ENCODE measurements at regions not wholly inside any gene's neighbourhood (a gene's known extent, or its start where the extent isn't known, plus 50 kb on each side); places are given as distances from the start of the nearest gene placed in this dataset.

DNA sequence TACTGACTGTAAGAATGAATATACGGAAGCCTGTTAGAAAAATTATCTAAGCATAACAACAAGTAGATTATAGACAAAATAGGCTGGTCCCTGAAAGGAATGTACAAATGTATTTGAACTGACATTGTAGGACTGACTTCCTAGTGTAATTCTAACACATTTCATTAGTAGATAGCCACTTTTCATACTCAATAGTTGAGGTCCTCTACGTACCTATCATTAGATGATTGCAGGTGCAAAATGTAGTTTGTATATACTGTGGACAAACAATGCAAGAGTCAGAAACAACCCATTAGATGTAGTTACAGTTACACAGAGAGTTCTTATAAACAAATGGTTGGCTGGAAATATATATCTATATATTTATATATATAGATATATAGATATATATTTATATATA lies 402.3 kb upstream of the SLITRK6 start:
- DNase-seq (ENCODE audit: low read depth): no peak
- TF ChIP-seq, protein P1, sequence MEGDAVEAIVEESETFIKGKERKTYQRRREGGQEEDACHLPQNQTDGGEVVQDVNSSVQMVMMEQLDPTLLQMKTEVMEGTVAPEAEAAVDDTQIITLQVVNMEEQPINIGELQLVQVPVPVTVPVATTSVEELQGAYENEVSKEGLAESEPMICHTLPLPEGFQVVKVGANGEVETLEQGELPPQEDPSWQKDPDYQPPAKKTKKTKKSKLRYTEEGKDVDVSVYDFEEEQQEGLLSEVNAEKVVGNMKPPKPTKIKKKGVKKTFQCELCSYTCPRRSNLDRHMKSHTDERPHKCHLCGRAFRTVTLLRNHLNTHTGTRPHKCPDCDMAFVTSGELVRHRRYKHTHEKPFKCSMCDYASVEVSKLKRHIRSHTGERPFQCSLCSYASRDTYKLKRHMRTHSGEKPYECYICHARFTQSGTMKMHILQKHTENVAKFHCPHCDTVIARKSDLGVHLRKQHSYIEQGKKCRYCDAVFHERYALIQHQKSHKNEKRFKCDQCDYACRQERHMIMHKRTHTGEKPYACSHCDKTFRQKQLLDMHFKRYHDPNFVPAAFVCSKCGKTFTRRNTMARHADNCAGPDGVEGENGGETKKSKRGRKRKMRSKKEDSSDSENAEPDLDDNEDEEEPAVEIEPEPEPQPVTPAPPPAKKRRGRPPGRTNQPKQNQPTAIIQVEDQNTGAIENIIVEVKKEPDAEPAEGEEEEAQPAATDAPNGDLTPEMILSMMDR (IDR thresholded peaks at IDR 0.05; ENCODE audit: low read depth, low read length, missing control alignments): no peak
- H3K4me3 ChIP-seq (ENCODE audit: low read depth, low read length): no peak overlapping the region
- in situ Hi-C loops (cut with HindIII; ENCODE audit: low sequenced_read_pairs): no loop called here

DNA sequence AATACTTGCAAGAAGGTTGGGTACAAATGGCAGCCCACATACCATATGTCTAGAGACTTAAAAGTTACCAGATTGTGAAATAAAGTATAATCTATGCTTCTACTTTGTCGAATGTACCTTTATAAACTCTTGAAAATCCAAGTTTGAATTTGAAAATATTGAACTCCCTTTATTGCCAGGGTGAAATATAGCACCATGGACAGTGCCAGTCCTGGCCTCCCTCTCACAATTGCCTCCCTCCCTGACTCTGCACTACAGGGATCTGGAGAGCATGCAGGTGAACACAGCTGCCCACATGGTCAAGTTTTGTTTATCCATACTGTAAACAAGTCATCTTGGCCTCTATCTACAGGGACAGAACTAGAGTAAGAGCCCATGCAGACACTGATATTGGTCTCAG lies 394.1 kb upstream of the SLITRK6 start:
- no peak for DNase-seq (ENCODE audit: low read depth)
- in situ Hi-C loops (cut with HindIII; ENCODE audit: low sequenced_read_pairs): no loop called here
- TF ChIP-seq, protein P1 (IDR thresholded peaks at IDR 0.05; ENCODE audit: low read depth, low read length, missing control alignments): no peak
- no peak overlapping the region for H3K4me3 ChIP-seq (ENCODE audit: low read depth, low read length)

DNA sequence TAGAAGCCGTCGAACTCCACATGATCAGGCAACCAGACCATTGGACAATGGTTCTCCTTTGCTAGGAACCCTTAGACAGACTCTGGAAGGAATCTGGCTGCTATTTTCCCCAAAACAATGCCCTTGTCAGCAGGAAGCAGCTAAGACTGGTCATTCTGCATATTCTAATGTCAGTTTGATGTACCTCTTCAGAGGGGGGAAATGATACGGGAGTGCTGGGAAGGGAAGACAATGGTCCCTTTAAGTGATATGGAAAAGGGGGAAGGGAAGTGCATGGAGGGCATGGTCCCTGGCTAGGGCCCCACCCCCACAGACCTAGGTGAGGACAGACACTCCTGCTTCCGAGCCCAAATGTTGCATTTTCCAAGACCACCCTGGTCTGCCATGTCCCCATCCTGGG lies 389.0 kb upstream of the SLITRK6 start:
- in situ Hi-C loops (cut with HindIII; ENCODE audit: low sequenced_read_pairs): no loop called here
- no peak overlapping the region for H3K4me3 ChIP-seq (ENCODE audit: low read depth, low read length)
- TF ChIP-seq, protein P1 (IDR thresholded peaks at IDR 0.05; ENCODE audit: low read depth, low read length, missing control alignments): no peak
- no peak for DNase-seq (ENCODE audit: low read depth)

DNA sequence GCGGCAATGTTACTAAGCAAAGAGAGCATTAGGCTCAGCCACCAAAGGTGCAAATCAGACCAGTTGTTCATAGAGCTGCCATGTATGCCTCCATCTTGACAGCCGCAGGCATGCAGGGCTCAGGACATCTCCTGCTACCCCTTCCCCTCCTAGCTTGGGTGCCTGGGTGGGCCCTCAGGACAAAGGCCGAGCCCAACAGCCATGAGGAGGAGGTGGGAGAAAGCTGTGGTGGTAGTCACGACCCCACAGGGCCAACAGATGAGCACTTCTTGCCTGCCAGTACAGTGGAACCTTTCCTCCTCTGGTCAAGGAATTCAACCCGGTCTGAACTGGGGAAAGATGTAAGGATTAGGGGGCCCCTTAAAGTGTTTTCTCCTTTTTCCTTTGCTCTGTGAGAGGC lies 386.4 kb upstream of the SLITRK6 start:
- no peak for DNase-seq (ENCODE audit: low read depth)
- in situ Hi-C loops (cut with HindIII; ENCODE audit: low sequenced_read_pairs): no loop called here
- no peak overlapping the region for H3K4me3 ChIP-seq (ENCODE audit: low read depth, low read length)
- TF ChIP-seq, protein P1 (IDR thresholded peaks at IDR 0.05; ENCODE audit: low read depth, low read length, missing control alignments): no peak

DNA sequence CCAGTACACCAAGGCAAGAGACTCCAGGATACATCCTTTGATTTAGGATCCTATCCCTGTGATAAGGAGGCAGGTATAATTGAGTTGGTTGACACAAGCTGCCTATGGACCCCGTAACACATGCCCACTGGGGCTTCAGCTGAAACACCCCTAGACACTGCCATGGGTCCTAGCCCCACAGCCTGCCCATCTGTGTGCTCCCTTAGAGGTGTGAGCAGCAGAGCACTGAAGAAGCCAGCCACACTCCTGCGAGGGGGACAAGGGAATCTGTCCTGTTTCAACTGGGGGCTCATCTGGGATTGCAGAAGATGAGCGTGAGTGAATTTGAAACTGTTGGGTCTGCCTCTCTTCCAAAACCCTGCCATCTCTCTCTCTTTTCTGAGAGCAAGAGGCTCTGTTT lies 385.9 kb upstream of the SLITRK6 start:
- no peak overlapping the region for H3K4me3 ChIP-seq (ENCODE audit: low read depth, low read length)
- in situ Hi-C loops (cut with HindIII; ENCODE audit: low sequenced_read_pairs): no loop called here
- no peak for DNase-seq (ENCODE audit: low read depth)
- TF ChIP-seq, protein P1 (IDR thresholded peaks at IDR 0.05; ENCODE audit: low read depth, low read length, missing control alignments): no peak

DNA sequence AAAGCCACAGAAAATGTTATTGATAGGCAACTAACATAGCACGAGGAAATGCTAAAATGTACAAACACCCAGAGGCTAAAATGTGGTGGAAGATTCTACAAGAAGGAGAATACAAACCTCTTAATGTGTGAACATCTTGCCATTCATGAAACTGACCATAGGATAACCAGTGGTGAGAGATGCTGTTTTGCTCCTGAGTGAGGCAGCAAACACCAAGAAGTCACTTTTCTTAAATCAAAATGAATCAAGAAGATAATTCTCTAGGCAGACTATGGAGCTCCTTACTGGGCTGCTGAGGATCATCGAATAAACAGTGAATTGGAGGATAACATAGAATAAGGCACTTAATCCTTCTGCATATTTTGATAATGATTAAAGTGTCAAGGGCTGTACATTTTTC lies 375.4 kb upstream of the SLITRK6 start:
- no peak for DNase-seq (ENCODE audit: low read depth)
- in situ Hi-C loops (cut with HindIII; ENCODE audit: low sequenced_read_pairs): no loop called here
- no peak overlapping the region for H3K4me3 ChIP-seq (ENCODE audit: low read depth, low read length)
- TF ChIP-seq, protein P1 (IDR thresholded peaks at IDR 0.05; ENCODE audit: low read depth, low read length, missing control alignments): peak; percentile 30

DNA sequence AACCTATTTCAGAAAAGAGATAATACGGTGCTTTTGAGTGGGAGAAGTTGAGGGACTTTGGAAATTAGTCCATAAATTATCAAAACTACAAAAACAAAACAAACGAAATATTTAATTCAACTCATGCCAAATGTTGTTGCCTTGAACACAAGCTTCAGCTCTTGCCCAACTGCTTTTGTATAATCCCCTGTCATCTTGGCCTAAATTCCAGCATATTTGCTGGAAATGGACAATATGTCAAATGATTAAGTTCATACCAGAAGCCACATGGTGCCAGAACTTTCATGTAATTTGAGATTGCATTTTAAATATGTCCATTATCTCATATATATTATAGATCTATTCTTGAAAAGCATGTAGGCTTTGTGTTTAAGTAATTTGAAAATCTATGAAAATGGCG lies 373.7 kb upstream of the SLITRK6 start:
- TF ChIP-seq, protein P1 (IDR thresholded peaks at IDR 0.05; ENCODE audit: low read depth, low read length, missing control alignments): no peak
- H3K4me3 ChIP-seq (ENCODE audit: low read depth, low read length): no peak overlapping the region
- no peak for DNase-seq (ENCODE audit: low read depth)
- in situ Hi-C loops (cut with HindIII; ENCODE audit: low sequenced_read_pairs): no loop called here

All from astrocyte of the cerebellum (primary cell).